PC-9 (cell line): ENCODE measurements at regions not wholly inside any gene's neighbourhood (a gene's known extent, or its start where the extent isn't known, plus 50 kb on each side); places are given as distances from the start of the nearest gene placed in this dataset.

Source experiments
- BruUV-seq: library from RNA; stranded (reverse); fragments of 400-500 nt; replicated peaks from 2 replicates; lab custom pipeline; 2021; lab: Mats Ljungman, UMichigan
- CTCF ChIA-PET: fragments of 300-600 bp; sonication (Branson Sonifier 250); formaldehyde crosslinking; loops from one replicate; lab custom pipeline; 2022; ENCODE audit warnings: antibody characterized with exemption; lab: Charles Lee
- POLR2A ChIA-PET: fragments of 300-600 bp; sonication (Branson Sonifier 250); formaldehyde crosslinking; loops from one replicate; lab custom pipeline; 2022; ENCODE audit warnings: antibody characterized with exemption; ENCODE audit not compliant: unreplicated experiment; lab: Charles Lee
- DNase-seq, 2 experiments: peaks; one replicate each; pipeline versions ENCODE4 v3.0.0 to v3.0.0-alpha.2; 2015 to 2022; ENCODE audit warnings: mixed read lengths in 1 of 2
- H2AFZ ChIP-seq: fragments of 200-600 bp; sonication (generic); 2 replicates; pipeline ENCODE4 v1.8.1; 2017; ENCODE audit warnings: antibody characterized with exemption
- H3F3A ChIP-seq: fragments of 200-600 bp; sonication (generic); 2 replicates; pipeline ENCODE4 v1.8.1; 2017; ENCODE audit warnings: antibody characterized with exemption, mild to moderate bottlenecking, low read depth; ENCODE audit not compliant: insufficient read depth
- H3K27ac ChIP-seq: fragments of 200-600 bp; sonication (generic); 2 replicates; pipeline ENCODE4 v1.6.1; 2016; ENCODE audit warnings: mixed run types
- H3K27me3 ChIP-seq: fragments of 200-600 bp; sonication (generic); 2 replicates; pipeline ENCODE4 v1.6.1; 2016; ENCODE audit warnings: low read depth, mixed run types; ENCODE audit not compliant: insufficient read depth
- H3K36me3 ChIP-seq: fragments of 200-600 bp; sonication (generic); 2 replicates; pipeline ENCODE4 v1.6.1; 2016; ENCODE audit warnings: low read depth, mixed run types
- H3K4me1 ChIP-seq: fragments of 200-600 bp; sonication (generic); replicated peaks from 2 replicates; pipeline ENCODE4 v1.6.1; 2016; ENCODE audit warnings: mixed run types; ENCODE audit not compliant: insufficient read depth
- H3K4me2 ChIP-seq: fragments of 200-600 bp; sonication (generic); 2 replicates; pipeline ENCODE4 v1.6.1; 2017; ENCODE audit warnings: mixed run types
- H3K4me3 ChIP-seq: fragments of 200-600 bp; sonication (generic); 2 replicates; pipeline ENCODE4 v1.6.1; 2016; ENCODE audit warnings: mixed run types
- H3K79me2 ChIP-seq: fragments of 200-600 bp; sonication (generic); 2 replicates; pipeline ENCODE4 v1.6.1; 2017; ENCODE audit warnings: low read depth, mixed run types
- H3K9me2 ChIP-seq: fragments of 200-600 bp; sonication (generic); 2 replicates; pipeline ENCODE4 v1.8.1; 2017; ENCODE audit warnings: mild to moderate bottlenecking; ENCODE audit not compliant: insufficient read depth
- H3K9me3 ChIP-seq: fragments of 200-600 bp; sonication (generic); 2 replicates; pipeline ENCODE4 v1.8.1; 2016; ENCODE audit warnings: low read depth; ENCODE audit not compliant: insufficient read depth
- H4K20me1 ChIP-seq: fragments of 200-600 bp; sonication (generic); 2 replicates; pipeline ENCODE4 v1.8.1; 2017; ENCODE audit not compliant: insufficient read depth
- EZH2 ChIP-seq: fragments of 200-600 bp; sonication (generic); IDR thresholded peaks from 2 replicates; pipeline ENCODE4 v1.8.0; 2017; ENCODE audit warnings: antibody characterized with exemption, low read depth
- intact Hi-C: fragments of 100-400 bp; cut with micrococcal nuclease; formaldehyde crosslinking; loops from one replicate; pipeline ENCODE4 v1.10.0; 2022; ENCODE audit not compliant: unreplicated experiment
- TF ChIP-seq, protein P1 (sequence below): fragments of 200-600 bp; sonication (generic); conservative IDR thresholded peaks from 2 replicates; pipeline ENCODE4 v1.6.1; 2017; ENCODE audit warnings: mixed run types, antibody characterized with exemption, mild to moderate bottlenecking, moderate library complexity

- H3K27me3 ChIP-seq = no peaks in the 10 kb centered on the region
- H3K9me3 ChIP-seq = no peaks in the 10 kb centered on the region
- H4K20me1 ChIP-seq = no peaks in the 10 kb centered on the region
- intact Hi-C loops = no loop called here
- no peak overlapping the region for H3K4me3 ChIP-seq
- H3K4me2 ChIP-seq = no peak overlapping the region
- no peaks in the 10 kb centered on the region for H3K79me2 ChIP-seq
- CTCF ChIA-PET = no interaction called here
- POLR2A ChIA-PET = no interaction called here
- no peak for DNase-seq
- H3K4me1 ChIP-seq = no peaks in the 10 kb centered on the region
- TF ChIP-seq, protein P1, sequence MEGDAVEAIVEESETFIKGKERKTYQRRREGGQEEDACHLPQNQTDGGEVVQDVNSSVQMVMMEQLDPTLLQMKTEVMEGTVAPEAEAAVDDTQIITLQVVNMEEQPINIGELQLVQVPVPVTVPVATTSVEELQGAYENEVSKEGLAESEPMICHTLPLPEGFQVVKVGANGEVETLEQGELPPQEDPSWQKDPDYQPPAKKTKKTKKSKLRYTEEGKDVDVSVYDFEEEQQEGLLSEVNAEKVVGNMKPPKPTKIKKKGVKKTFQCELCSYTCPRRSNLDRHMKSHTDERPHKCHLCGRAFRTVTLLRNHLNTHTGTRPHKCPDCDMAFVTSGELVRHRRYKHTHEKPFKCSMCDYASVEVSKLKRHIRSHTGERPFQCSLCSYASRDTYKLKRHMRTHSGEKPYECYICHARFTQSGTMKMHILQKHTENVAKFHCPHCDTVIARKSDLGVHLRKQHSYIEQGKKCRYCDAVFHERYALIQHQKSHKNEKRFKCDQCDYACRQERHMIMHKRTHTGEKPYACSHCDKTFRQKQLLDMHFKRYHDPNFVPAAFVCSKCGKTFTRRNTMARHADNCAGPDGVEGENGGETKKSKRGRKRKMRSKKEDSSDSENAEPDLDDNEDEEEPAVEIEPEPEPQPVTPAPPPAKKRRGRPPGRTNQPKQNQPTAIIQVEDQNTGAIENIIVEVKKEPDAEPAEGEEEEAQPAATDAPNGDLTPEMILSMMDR = no peak
- no peak for TF ChIP-seq EZH2
- no peaks in the 10 kb centered on the region for H3K9me2 ChIP-seq
- H3K36me3 ChIP-seq = no peaks in the 10 kb centered on the region
- H3K27ac ChIP-seq = no peak overlapping the region
- peak overlapping the region; percentile 25; the same call in 1 of the 2 replicates for H2AFZ ChIP-seq
- no peaks in the 10 kb centered on the region for H3F3A ChIP-seq
- BruUV-seq = no TSS peak
Observed at GRCh38 chr7:33845991-33846509, 59.3 kb upstream of the BMPER start.

GRCh38 chr7:33849004-33849403 is 56.3 kb upstream of the BMPER start:
- H3F3A ChIP-seq = no peaks in the 10 kb centered on the region
- ChIA-PET POLR2A (no interaction called here), CTCF (no interaction called here)
- no peaks in the 10 kb centered on the region for H3K79me2 ChIP-seq
- no peaks in the 10 kb centered on the region for H3K9me3 ChIP-seq
- no peaks in the 10 kb centered on the region for H3K4me1 ChIP-seq
- H3K27me3 ChIP-seq = no peaks in the 10 kb centered on the region
- H3K27ac ChIP-seq = no peak overlapping the region
- no TSS peak for BruUV-seq
- no peaks in the 10 kb centered on the region for H3K36me3 ChIP-seq
- TF ChIP-seq, protein P1 = no peak
- TF ChIP-seq EZH2 = no peak
- no peak overlapping the region for H2AFZ ChIP-seq
- intact Hi-C loops = no loop called here
- no peaks in the 10 kb centered on the region for H3K9me2 ChIP-seq
- no peak overlapping the region for H3K4me3 ChIP-seq
- no peak for DNase-seq
- H3K4me2 ChIP-seq = no peak overlapping the region
- H4K20me1 ChIP-seq = no peaks in the 10 kb centered on the region

GRCh38 chr7:33849971-33850559 is 55.3 kb upstream of the BMPER start:
- Histone ChIP-seq H3K4me3 (no peak overlapping the region), H3F3A (no peaks in the 10 kb centered on the region), H3K4me1 (no peaks in the 10 kb centered on the region), H2AFZ (no peak overlapping the region), H3K27me3 (no peaks in the 10 kb centered on the region), H3K27ac (no peak overlapping the region), H3K4me2 (no peak overlapping the region), H4K20me1 (no peaks in the 10 kb centered on the region), H3K79me2 (no peaks in the 10 kb centered on the region), H3K9me2 (no peaks in the 10 kb centered on the region), H3K36me3 (no peaks in the 10 kb centered on the region), H3K9me3 (no peaks in the 10 kb centered on the region)
- intact Hi-C loops = no loop called here
- ChIA-PET POLR2A (no interaction called here), CTCF (no interaction called here)
- DNase-seq = no peak
- BruUV-seq = no TSS peak
- TF ChIP-seq EZH2 = no peak
- TF ChIP-seq, protein P1 = no peak
